ENCODE measurements at regions not wholly inside any gene's neighbourhood (a gene's known extent, or its start where the extent isn't known, plus 50 kb on each side); places are given as distances from the start of the nearest gene placed in this dataset.

- Histone ChIP-seq H3K4me1 (no peaks in the 10 kb centered on the region), H3K4me3 (no peak overlapping the region), H3K36me3 (no peaks in the 10 kb centered on the region), H3K27ac (no peak overlapping the region), H3K27me3 (no peaks in the 10 kb centered on the region), H3K9me3 (no peaks in the 10 kb centered on the region)
- no peak for TF ChIP-seq CTCF (IDR thresholded peaks at IDR 0.05)
- no peak for DNase-seq (ENCODE audit: low spot score)
Observed at GRCh38 chr5:97666783-97667182, 483.7 kb upstream of the RIOK2 start.

- no peaks in the 10 kb centered on the region for H3K9me3 ChIP-seq
- no peak for DNase-seq (ENCODE audit: low spot score)
- no peak overlapping the region for H3K27ac ChIP-seq
- H3K4me1 ChIP-seq, result no peaks in the 10 kb centered on the region
- no peak for TF ChIP-seq CTCF (IDR thresholded peaks at IDR 0.05)
- no peaks in the 10 kb centered on the region for H3K36me3 ChIP-seq
- no peak overlapping the region for H3K4me3 ChIP-seq
- no peaks in the 10 kb centered on the region for H3K27me3 ChIP-seq
Observed at GRCh38 chr5:97670447-97670846, 487.4 kb upstream of the RIOK2 start.

GRCh38 chr5:97676608-97677007, 493.6 kb upstream of the RIOK2 start:
- no peak overlapping the region for H3K27ac ChIP-seq
- TF ChIP-seq CTCF (IDR thresholded peaks at IDR 0.05), result no peak
- H3K4me3 ChIP-seq, result no peak overlapping the region
- no peaks in the 10 kb centered on the region for H3K27me3 ChIP-seq
- H3K4me1 ChIP-seq, result no peaks in the 10 kb centered on the region
- H3K36me3 ChIP-seq, result no peaks in the 10 kb centered on the region
- H3K9me3 ChIP-seq, result peaks cover 0 to 14% of the 10 kb centered on the region in 2 donors
- DNase-seq (ENCODE audit: low spot score), result no peak

- H3K27me3 ChIP-seq, result no peaks in the 10 kb centered on the region
- H3K27ac ChIP-seq, result no peak overlapping the region
- no peak for DNase-seq (ENCODE audit: low spot score)
- H3K4me3 ChIP-seq, result no peak overlapping the region
- TF ChIP-seq CTCF (IDR thresholded peaks at IDR 0.05), result no peak
- no peaks in the 10 kb centered on the region for H3K4me1 ChIP-seq
- no peaks in the 10 kb centered on the region for H3K9me3 ChIP-seq
- H3K36me3 ChIP-seq, result no peaks in the 10 kb centered on the region
Observed at GRCh38 chr5:97694091-97694490, 511.0 kb upstream of the RIOK2 start.

- no peaks in the 10 kb centered on the region for H3K4me1 ChIP-seq
- DNase-seq (ENCODE audit: low spot score), result no peak
- no peak for TF ChIP-seq CTCF (IDR thresholded peaks at IDR 0.05)
- no peaks in the 10 kb centered on the region for H3K36me3 ChIP-seq
- H3K4me3 ChIP-seq, result no peak overlapping the region
- H3K27me3 ChIP-seq, result no peaks in the 10 kb centered on the region
- no peaks in the 10 kb centered on the region for H3K9me3 ChIP-seq
- no peak overlapping the region for H3K27ac ChIP-seq
Observed at GRCh38 chr5:97714424-97714823, 531.4 kb upstream of the RIOK2 start.

GRCh38 chr5:97726106-97726505, 543.1 kb upstream of the RIOK2 start:
- Histone ChIP-seq H3K36me3 (no peaks in the 10 kb centered on the region), H3K9me3 (no peaks in the 10 kb centered on the region), H3K27me3 (no peaks in the 10 kb centered on the region), H3K4me3 (no peak overlapping the region), H3K27ac (no peak overlapping the region), H3K4me1 (no peaks in the 10 kb centered on the region)
- no peak for TF ChIP-seq CTCF (IDR thresholded peaks at IDR 0.05)
- no peak for DNase-seq (ENCODE audit: low spot score)
